VCaP (cell line): ENCODE measurements at regions not wholly inside any gene's neighbourhood (a gene's known extent, or its start where the extent isn't known, plus 50 kb on each side); places are given as distances from the start of the nearest gene placed in this dataset.
"Not testable (repeated sequence)": the region's sequence is repeated elsewhere in the genome, so short reads cannot be mapped to it uniquely, and the experiment has no call there.

Experiments used
- H3K27ac ChIP-seq: fragments of 450-650 bp; 2 replicates; pipeline ENCODE4 v1.5.1; 2017
- TF ChIP-seq, protein P1 (sequence below): fragments of 450-650 bp; conservative IDR thresholded peaks from 2 replicates; pipeline ENCODE4 v1.5.1; 2017; ENCODE audit warnings: mild to moderate bottlenecking, moderate library complexity

DNA sequence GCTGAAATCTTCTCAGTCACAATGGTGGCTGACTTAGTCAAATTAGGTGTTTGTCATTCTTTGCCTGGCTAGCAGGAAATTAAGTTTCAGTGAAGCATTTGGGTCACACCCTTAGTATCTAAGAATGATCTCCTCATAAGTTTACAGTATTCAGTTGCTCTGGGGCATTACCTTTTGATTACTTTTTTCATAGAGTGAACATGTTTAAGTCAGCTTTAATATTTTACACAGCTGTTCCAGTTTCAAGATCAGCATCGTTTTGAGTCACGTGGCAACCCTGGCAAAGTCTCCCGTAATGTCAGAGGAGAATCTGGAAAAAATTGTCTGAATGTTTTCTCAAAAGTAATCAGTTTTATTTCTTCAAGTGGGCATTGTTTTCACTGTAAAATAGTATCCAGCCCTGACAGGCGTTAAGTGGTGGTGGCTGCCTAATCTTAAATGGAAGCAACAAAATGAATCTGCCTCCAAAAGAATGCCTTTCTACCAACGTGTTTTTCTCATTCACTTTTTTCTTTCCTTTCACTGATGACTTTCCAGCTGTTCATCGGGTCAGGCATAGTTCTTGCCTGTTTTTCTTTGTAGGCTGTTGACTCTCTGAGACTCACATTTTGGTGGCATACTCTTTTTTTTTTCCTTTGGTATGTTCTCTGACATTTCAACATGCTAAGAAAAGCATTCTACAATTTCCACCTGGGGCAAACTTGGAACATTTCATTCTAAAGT lies 319.6 kb upstream of the TCF4 start:
- no peak overlapping the region for H3K27ac ChIP-seq
- TF ChIP-seq, protein P1, sequence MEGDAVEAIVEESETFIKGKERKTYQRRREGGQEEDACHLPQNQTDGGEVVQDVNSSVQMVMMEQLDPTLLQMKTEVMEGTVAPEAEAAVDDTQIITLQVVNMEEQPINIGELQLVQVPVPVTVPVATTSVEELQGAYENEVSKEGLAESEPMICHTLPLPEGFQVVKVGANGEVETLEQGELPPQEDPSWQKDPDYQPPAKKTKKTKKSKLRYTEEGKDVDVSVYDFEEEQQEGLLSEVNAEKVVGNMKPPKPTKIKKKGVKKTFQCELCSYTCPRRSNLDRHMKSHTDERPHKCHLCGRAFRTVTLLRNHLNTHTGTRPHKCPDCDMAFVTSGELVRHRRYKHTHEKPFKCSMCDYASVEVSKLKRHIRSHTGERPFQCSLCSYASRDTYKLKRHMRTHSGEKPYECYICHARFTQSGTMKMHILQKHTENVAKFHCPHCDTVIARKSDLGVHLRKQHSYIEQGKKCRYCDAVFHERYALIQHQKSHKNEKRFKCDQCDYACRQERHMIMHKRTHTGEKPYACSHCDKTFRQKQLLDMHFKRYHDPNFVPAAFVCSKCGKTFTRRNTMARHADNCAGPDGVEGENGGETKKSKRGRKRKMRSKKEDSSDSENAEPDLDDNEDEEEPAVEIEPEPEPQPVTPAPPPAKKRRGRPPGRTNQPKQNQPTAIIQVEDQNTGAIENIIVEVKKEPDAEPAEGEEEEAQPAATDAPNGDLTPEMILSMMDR: no peak

DNA sequence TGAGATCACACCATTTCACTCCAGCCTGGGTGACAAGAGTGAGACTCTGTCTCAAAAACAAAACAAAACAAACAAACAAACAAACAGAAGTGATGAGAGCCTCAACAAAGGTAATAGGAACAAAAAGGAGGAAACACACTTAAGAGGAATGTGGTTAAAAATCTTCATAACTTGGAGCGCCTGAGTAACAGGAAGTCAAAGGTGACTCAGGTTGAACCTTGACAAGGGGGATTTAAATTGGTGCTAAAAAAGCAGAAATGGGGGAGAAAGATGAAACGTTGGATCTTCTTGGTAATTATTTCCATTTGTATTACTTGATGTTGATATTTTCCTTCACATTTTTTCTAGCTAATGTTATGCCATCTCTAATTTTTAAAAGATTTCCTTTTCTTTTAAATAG lies 318.5 kb upstream of the TCF4 start:
- H3K27ac ChIP-seq: no peak overlapping the region
- TF ChIP-seq, protein P1: no peak

DNA sequence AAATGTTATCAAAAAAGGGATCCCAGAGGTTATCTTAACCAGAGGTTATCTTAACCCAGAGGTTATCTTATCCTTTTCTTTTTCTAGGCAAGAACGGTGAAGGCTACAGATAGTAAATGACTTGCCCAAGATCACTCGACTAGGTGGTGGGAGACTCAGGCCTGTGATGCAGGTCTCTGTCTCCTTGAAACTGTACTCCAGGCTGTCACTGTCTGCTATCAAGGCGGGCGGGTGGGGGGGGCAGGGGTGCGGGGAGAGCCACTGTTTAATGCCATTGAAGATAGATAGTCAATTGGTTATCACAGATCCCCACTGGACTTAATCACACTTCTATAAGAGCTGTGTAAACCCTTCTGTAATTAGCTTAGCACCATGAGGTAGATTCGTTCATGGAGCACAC lies 315.9 kb upstream of the TCF4 start:
- no peak overlapping the region for H3K27ac ChIP-seq
- TF ChIP-seq, protein P1: no peak

DNA sequence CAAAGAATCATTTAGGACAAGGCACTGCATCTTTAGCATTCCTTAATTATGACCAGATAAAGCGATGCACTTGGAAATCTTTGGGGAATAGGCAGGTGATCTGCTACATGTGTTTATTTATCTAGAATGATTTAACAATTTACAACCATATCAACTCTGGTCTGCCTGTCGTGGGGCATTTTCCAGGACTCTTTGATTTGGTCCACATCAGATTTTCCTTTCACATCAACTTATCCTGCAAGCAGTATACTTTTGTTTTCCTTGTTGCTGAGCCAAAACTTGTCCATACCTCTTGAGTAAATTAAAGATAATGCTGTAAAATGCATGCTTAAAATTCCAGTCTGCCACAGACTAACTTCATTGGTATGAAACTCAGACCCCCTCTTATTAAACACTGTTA lies 312.4 kb upstream of the TCF4 start:
- H3K27ac ChIP-seq: no peak overlapping the region
- TF ChIP-seq, protein P1: no peak

DNA sequence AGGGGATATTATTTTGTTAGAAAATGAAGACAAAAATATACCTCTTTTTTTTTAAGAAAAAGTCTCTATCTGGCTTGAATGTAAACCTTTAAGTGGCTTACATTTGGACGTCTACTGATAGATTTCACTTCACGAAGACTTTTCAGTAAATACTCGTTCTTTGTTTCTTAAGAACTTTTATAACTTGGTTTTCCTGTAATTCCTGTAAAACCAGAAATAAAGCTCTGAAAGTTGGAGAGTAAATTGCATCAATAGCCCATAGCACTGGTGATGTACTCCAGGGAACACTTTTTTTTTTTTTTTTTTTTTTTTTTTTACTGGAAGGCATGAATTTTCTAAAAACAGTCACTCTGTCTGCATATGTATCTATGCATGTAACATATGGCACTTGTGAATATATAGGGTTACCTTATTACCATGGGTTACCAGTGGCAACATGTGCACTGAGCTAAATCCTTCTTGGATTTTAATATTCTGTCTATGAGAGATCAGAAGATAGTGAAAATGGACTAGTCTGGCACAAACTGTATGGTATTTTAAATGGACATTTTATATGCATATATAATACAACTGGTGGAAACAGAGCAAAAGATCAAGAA lies 309.2 kb upstream of the TCF4 start:
- TF ChIP-seq, protein P1: no peak
- H3K27ac ChIP-seq: no peak overlapping the region

DNA sequence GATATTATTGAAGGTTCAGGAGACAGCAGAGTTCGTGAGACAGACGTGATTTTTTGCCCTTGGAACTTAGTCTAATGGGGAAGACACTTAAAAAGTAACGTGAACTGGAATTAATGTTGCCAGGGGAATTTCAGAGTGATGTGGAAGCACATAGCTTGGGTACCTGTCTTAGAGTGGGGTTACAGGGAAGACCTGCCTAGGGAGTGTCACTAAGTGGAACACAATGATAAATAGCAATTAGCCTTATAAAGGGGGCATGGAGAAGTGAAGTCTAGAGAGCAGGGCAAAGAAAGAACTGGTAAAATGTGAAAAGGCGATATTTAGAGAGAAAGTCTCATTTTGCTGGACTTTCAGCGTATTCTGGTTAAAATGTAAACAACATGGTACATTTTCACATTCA lies 306.0 kb upstream of the TCF4 start:
- no peak overlapping the region for H3K27ac ChIP-seq
- TF ChIP-seq, protein P1: no peak

DNA sequence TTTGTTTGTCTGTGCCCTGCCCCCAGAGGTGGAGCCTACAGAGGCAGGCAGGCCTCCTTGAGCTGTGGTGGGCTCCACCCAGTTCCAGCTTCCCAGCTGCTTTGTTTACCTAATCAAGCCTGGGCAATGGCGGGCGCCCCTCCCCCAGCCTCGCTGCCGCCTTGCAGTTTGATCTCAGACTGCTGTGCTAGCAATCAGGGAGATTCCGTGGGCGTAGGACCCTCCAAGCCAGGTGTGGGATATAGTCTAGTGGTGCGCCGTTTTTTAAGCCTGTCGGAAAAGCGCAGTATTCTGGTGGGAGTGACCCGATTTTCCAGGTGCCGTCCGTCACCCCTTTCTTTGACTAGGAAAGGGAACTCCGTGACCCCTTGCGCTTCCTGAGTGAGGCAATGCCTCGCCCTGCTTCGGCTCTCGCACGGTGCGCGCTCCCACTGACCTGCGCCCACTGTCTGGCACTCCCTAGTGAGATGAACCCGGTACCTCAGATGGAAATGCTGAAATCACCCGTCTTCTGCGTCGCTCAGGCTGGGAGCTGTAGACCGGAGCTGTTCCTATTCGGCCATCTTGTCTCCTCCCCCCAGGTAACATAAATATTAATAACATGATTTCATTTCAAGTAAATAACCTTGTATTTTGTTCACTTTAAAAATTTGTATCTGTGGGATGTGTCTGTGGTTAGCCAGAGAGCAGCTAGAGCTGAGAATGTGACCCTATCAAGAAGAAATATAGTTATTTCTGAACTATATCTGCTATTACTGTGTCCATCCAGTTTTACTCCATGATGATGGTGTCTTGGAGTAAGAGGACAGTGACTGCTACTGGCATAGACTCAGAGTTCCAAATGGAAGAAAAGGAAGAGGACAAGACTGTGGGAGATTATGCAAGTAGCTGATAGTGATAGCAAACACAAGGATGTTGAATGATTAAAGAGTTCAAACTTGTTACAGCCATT lies 305.1 kb upstream of the TCF4 start:
- H3K27ac ChIP-seq: not testable (repeated sequence)
